Fibroblast of skin of right quadriceps (primary cell): ENCODE measurements at regions not wholly inside any gene's neighbourhood (a gene's known extent, or its start where the extent isn't known, plus 50 kb on each side); places are given as distances from the start of the nearest gene placed in this dataset.

Experiments
- DNase-seq: peaks from one replicate; pipeline ENCODE4 v3.0.0-alpha.2; 2013

- DNase-seq = peak; percentile 92
These were observed 184.7 kb upstream of the FRMPD4 start for GRCh38 chrX:11953615-11954014.

- DNase-seq = peak; percentile 19
These were observed 184.1 kb upstream of the FRMPD4 start for GRCh38 chrX:11954176-11954575.

GRCh38 chrX:11960031-11960430, 178.2 kb upstream of the FRMPD4 start:
- DNase-seq = no peak

- DNase-seq = no peak
These were observed 172.8 kb upstream of the FRMPD4 start for GRCh38 chrX:11965436-11965835.

GRCh38 chrX:11967986-11968869, 170.0 kb upstream of the FRMPD4 start:
- no peak for DNase-seq

- DNase-seq = no peak
These were observed 169.3 kb upstream of the FRMPD4 start for GRCh38 chrX:11968991-11969390.

- no peak for DNase-seq
These were observed 167.5 kb upstream of the FRMPD4 start for GRCh38 chrX:11970578-11971359.

GRCh38 chrX:11976663-11977062, 161.6 kb upstream of the FRMPD4 start:
- DNase-seq = no peak

- DNase-seq = peak; percentile 4
These were observed 146.0 kb upstream of the FRMPD4 start for GRCh38 chrX:11992271-11992670.

- DNase-seq = no peak
These were observed 143.1 kb upstream of the FRMPD4 start for GRCh38 chrX:11995146-11995545.

- DNase-seq = no peak
These were observed 141.5 kb upstream of the FRMPD4 start for GRCh38 chrX:11996810-11997209.

GRCh38 chrX:11998944-11999343, 139.3 kb upstream of the FRMPD4 start:
- no peak for DNase-seq

GRCh38 chrX:12002876-12003275, 135.4 kb upstream of the FRMPD4 start:
- no peak for DNase-seq

GRCh38 chrX:12007881-12008280, 130.4 kb upstream of the FRMPD4 start:
- DNase-seq = peak; percentile 78

- DNase-seq = no peak
These were observed 127.8 kb upstream of the FRMPD4 start for GRCh38 chrX:12010436-12010835.

GRCh38 chrX:12011075-12011474, 127.2 kb upstream of the FRMPD4 start:
- peak; percentile 62 for DNase-seq

- peak; percentile 19 for DNase-seq
These were observed 125.1 kb upstream of the FRMPD4 start for GRCh38 chrX:12013211-12013618.

- DNase-seq = no peak
These were observed 116.6 kb upstream of the FRMPD4 start for GRCh38 chrX:12021698-12022097.

- no peak for DNase-seq
These were observed 111.8 kb upstream of the FRMPD4 start for GRCh38 chrX:12026481-12026880.

GRCh38 chrX:12032082-12032481, 106.2 kb upstream of the FRMPD4 start:
- DNase-seq = no peak

GRCh38 chrX:12034741-12035140, 103.5 kb upstream of the FRMPD4 start:
- DNase-seq = no peak

GRCh38 chrX:12042615-12043014, 95.7 kb upstream of the FRMPD4 start:
- no peak for DNase-seq

GRCh38 chrX:12052109-12052508, 86.2 kb upstream of the FRMPD4 start:
- no peak for DNase-seq

- no peak for DNase-seq
These were observed 80.2 kb upstream of the FRMPD4 start for GRCh38 chrX:12058087-12058486.
